Astrocyte (in vitro differentiated cells and primary cell): ENCODE measurements at regions not wholly inside any gene's neighbourhood (a gene's known extent, or its start where the extent isn't known, plus 50 kb on each side); places are given as distances from the start of the nearest gene placed in this dataset.
A peak's percentile ranks its signal among the peaks of the same experiment; 100 is the strongest.

Experiments used
- DNase-seq: peaks from one replicate; pipeline ENCODE4 v3.0.0-alpha.2; 2010; ENCODE audit warnings: low read depth
- FAIRE-seq: peaks from 2 replicates; lab custom pipeline; 2011; peaks lifted over from hg19 to GRCh38; lab: Jason Lieb, UNC
- H2AFZ ChIP-seq: 2 replicates; pipeline ENCODE4 v1.6.0; 2012; ENCODE audit warnings: low read depth, low read length, inconsistent platforms
- H3K27ac ChIP-seq: 2 replicates; pipeline ENCODE4 v1.5.1; 2011; ENCODE audit warnings: low read depth, low read length, inconsistent platforms
- H3K27me3 ChIP-seq: 2 replicates; pipeline ENCODE4 v1.6.0; 2011; ENCODE audit warnings: low read length, inconsistent platforms; ENCODE audit not compliant: insufficient read depth
- H3K36me3 ChIP-seq: 2 replicates; pipeline ENCODE4 v1.5.1; 2011; ENCODE audit warnings: low read length, inconsistent platforms; ENCODE audit not compliant: insufficient read depth
- H3K4me1 ChIP-seq: 2 replicates; pipeline ENCODE4 v1.5.1; 2011; ENCODE audit warnings: low read length, inconsistent platforms; ENCODE audit not compliant: insufficient read depth
- H3K4me2 ChIP-seq: 2 replicates; pipeline ENCODE4 v1.6.0; 2012; ENCODE audit warnings: low read length, inconsistent platforms
- H3K4me3 ChIP-seq: 2 replicates; pipeline ENCODE4 v1.5.1; 2011; ENCODE audit warnings: low read depth, mild to moderate bottlenecking, low read length, inconsistent platforms; ENCODE audit not compliant: insufficient read depth
- H3K79me2 ChIP-seq: 2 replicates; pipeline ENCODE4 v1.6.0; 2012; ENCODE audit warnings: mild to moderate bottlenecking, low read length, inconsistent platforms; ENCODE audit not compliant: insufficient read depth
- H3K9ac ChIP-seq: 2 replicates; pipeline ENCODE4 v1.6.0; 2012; ENCODE audit warnings: mild to moderate bottlenecking, low read length, inconsistent platforms
- H3K9me3 ChIP-seq: 2 replicates; pipeline ENCODE4 v1.5.1; 2012; ENCODE audit warnings: low read depth, mild to moderate bottlenecking, low read length, inconsistent platforms; ENCODE audit not compliant: insufficient read depth
- H4K20me1 ChIP-seq: 2 replicates; pipeline ENCODE4 v1.6.0; 2012; ENCODE audit warnings: low read length, inconsistent platforms; ENCODE audit not compliant: insufficient read depth
- H3K27ac Mint-ChIP-seq: one replicate; pipeline ENCODE4 v1.8.0; 2021; ENCODE audit warnings: mild to moderate bottlenecking, mixed read lengths; ENCODE audit not compliant: unreplicated experiment
- H3K27me3 Mint-ChIP-seq: one replicate; pipeline ENCODE4 v1.8.0; 2021; ENCODE audit warnings: low read depth, mixed read lengths; ENCODE audit not compliant: unreplicated experiment
- H3K36me3 Mint-ChIP-seq: one replicate; pipeline ENCODE4 v1.8.0; 2021; ENCODE audit warnings: low read depth, mixed read lengths; ENCODE audit not compliant: unreplicated experiment
- H3K4me1 Mint-ChIP-seq: one replicate; pipeline ENCODE4 v1.8.0; 2021; ENCODE audit warnings: low read depth, mixed read lengths; ENCODE audit not compliant: unreplicated experiment
- H3K4me3 Mint-ChIP-seq: one replicate; pipeline ENCODE4 v1.8.0; 2021; ENCODE audit warnings: mild to moderate bottlenecking, moderate library complexity, mixed read lengths; ENCODE audit not compliant: unreplicated experiment
- H3K9me3 Mint-ChIP-seq: one replicate; pipeline ENCODE4 v1.8.0; 2021; ENCODE audit warnings: mild to moderate bottlenecking, mixed read lengths; ENCODE audit not compliant: unreplicated experiment
- CTCF ChIP-seq: IDR thresholded peaks from 2 replicates; pipeline ENCODE4 v1.5.1; 2011; ENCODE audit warnings: low read depth, mild to moderate bottlenecking, inconsistent platforms, low read length, moderate library complexity; ENCODE audit not compliant: insufficient read depth
- EZH2 ChIP-seq: IDR thresholded peaks from 2 replicates; pipeline ENCODE4 v1.6.1; 2012; ENCODE audit warnings: mild to moderate bottlenecking, low read length, inconsistent platforms; ENCODE audit not compliant: insufficient read depth

GRCh38 chr6:16907991-16908390, 146.7 kb upstream of the ATXN1 start:
- no peak overlapping the region for H2AFZ ChIP-seq
- DNase-seq: no peak
- TF ChIP-seq EZH2 (no peak), CTCF (no peak)
- no peaks in the 10 kb centered on the region for H3K9me3 Mint-ChIP-seq
- no peaks in the 10 kb centered on the region for H4K20me1 ChIP-seq
- H3K36me3 ChIP-seq: no peaks in the 10 kb centered on the region
- FAIRE-seq: no peak
- H3K4me1 ChIP-seq: peaks cover 25% of the 10 kb centered on the region
- H3K36me3 Mint-ChIP-seq: no peaks in the 10 kb centered on the region
- H3K9me3 ChIP-seq: no peaks in the 10 kb centered on the region
- H3K4me2 ChIP-seq: no peak overlapping the region
- H3K4me1 Mint-ChIP-seq: peaks cover 21% of the 10 kb centered on the region
- no peaks in the 10 kb centered on the region for H3K27me3 Mint-ChIP-seq
- H3K4me3 ChIP-seq: no peak overlapping the region
- H3K27ac ChIP-seq: no peak overlapping the region
- no peaks in the 10 kb centered on the region for H3K27me3 ChIP-seq
- H3K9ac ChIP-seq: no peak overlapping the region
- no peak overlapping the region for H3K27ac Mint-ChIP-seq
- no peaks in the 10 kb centered on the region for H3K79me2 ChIP-seq
- H3K4me3 Mint-ChIP-seq: no peak overlapping the region

GRCh38 chr6:16904957-16905356, 143.7 kb upstream of the ATXN1 start:
- FAIRE-seq (no peak), DNase-seq (no peak)
- H3K4me3 Mint-ChIP-seq: no peak overlapping the region
- H3K4me3 ChIP-seq: no peak overlapping the region
- H3K4me2 ChIP-seq: no peak overlapping the region
- H3K4me1 Mint-ChIP-seq: peaks cover 19% of the 10 kb centered on the region
- no peak overlapping the region for H3K9ac ChIP-seq
- H4K20me1 ChIP-seq: no peaks in the 10 kb centered on the region
- H3K27ac ChIP-seq: no peak overlapping the region
- TF ChIP-seq CTCF: no peak
- no peak for TF ChIP-seq EZH2
- no peaks in the 10 kb centered on the region for H3K27me3 Mint-ChIP-seq
- no peaks in the 10 kb centered on the region for H3K36me3 ChIP-seq
- no peaks in the 10 kb centered on the region for H3K79me2 ChIP-seq
- H3K9me3 ChIP-seq: no peaks in the 10 kb centered on the region
- no peaks in the 10 kb centered on the region for H3K9me3 Mint-ChIP-seq
- H3K27me3 ChIP-seq: no peaks in the 10 kb centered on the region
- H2AFZ ChIP-seq: no peak overlapping the region
- peaks cover 24% of the 10 kb centered on the region for H3K4me1 ChIP-seq
- H3K27ac Mint-ChIP-seq: no peak overlapping the region
- H3K36me3 Mint-ChIP-seq: no peaks in the 10 kb centered on the region

- H3K36me3 ChIP-seq: no peaks in the 10 kb centered on the region
- H3K9ac ChIP-seq: no peak overlapping the region
- Mint-ChIP-seq H3K27me3 (no peaks in the 10 kb centered on the region), H3K27ac (peak overlapping the region; percentile 59), H3K9me3 (no peaks in the 10 kb centered on the region), H3K36me3 (no peaks in the 10 kb centered on the region), H3K4me3 (no peak overlapping the region), H3K4me1 (peaks cover 15% of the 10 kb centered on the region)
- H3K27ac ChIP-seq: no peak overlapping the region
- H3K4me3 ChIP-seq: no peak overlapping the region
- TF ChIP-seq CTCF (no peak), EZH2 (no peak)
- FAIRE-seq (peak; percentile 92), DNase-seq (peak; percentile 69)
- no peaks in the 10 kb centered on the region for H3K9me3 ChIP-seq
- peak overlapping the region; percentile 65 for H3K4me2 ChIP-seq
- H2AFZ ChIP-seq: peak overlapping the region; percentile 19
- no peaks in the 10 kb centered on the region for H4K20me1 ChIP-seq
- H3K27me3 ChIP-seq: no peaks in the 10 kb centered on the region
- H3K79me2 ChIP-seq: no peaks in the 10 kb centered on the region
- H3K4me1 ChIP-seq: peaks cover 17% of the 10 kb centered on the region
Observed at GRCh38 chr6:16903470-16903869, 142.2 kb upstream of the ATXN1 start.
